GM21825 (cell line): ENCODE measurements at regions not wholly inside any gene's neighbourhood (a gene's known extent, or its start where the extent isn't known, plus 50 kb on each side); places are given as distances from the start of the nearest gene placed in this dataset.
"Not testable (repeated sequence)": the region's sequence is repeated elsewhere in the genome, so short reads cannot be mapped to it uniquely, and the experiment has no call there.

Experiments used
- ATAC-seq: cut with Tn5 transposase; IDR thresholded peaks from one replicate; pipeline ENCODE4 v1.9.1; 2021; ENCODE audit warnings: mild to moderate bottlenecking, moderate library complexity; ENCODE audit not compliant: unreplicated experiment

DNA sequence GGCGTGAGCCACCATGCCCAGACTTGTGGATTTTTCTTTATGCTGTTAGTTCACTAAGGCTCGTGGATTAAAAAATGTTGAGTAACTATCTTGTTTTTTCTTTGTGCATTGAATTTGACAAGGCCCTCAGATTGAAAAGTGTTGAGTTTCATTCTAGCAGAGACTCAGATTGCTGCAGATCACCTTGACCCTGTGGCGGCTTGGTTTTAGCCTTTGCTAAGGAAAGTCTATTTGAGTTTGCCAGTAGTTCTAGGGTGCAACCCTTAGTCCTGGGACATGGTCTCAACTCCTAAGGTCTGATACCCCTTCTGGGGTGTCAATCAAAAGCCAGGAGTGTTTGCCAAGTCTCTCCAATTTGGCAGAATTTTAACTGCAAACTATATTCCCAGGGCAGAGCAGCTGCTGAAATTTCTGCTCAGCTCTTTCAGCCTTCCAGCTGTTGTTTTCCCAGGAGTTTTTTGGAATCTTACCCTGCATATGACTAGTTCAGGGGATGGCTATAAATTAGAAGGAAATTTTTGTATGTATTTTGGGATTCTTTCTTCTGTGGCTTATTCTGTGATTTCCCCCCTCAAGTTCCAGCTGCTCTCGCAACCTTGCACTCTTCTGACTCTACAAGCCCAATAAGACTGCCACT, 84.3 kb upstream of the HAND1 start:
- ATAC-seq: no peak

DNA sequence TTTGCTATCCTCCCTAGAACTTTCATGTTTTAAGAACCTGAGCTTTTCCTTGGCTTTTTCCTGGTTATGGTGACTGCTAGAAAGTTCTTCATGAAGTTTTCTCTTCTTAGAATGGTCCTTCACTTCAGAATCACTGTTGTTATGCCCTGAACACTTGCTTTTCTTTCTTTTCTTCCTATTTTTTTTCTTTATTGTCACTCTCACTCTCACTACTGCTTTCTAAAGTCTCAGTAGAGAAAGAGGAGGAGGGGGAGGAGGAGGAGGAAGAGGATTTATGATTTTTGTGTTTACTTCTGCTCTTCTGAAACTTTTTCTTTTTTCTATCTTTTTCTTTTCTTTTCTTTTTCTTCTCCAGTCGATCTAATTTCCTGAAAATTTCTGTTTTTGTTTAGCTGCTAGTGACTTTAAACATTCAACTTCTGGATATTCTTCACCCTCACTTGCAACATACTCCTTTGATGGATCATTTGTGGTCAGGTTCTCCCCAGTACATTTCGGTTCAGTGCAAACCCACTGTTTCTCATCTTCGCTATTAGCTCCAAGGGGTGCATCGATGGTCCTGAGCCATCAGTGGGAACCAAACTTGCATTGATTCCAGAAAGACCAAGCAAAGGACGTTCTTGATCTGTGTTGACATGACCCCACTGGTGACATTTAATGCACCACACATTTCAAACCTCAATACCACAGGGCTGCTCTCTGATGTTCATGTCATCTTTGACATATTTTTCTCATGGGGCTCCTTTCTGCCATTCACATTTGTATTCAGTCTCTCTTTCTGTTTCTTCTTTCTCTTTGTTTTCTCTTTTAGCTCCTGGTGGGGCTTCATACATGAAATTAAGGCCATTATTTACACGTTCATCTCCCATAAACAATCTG, 81.6 kb upstream of the HAND1 start:
- ATAC-seq: no peak

DNA sequence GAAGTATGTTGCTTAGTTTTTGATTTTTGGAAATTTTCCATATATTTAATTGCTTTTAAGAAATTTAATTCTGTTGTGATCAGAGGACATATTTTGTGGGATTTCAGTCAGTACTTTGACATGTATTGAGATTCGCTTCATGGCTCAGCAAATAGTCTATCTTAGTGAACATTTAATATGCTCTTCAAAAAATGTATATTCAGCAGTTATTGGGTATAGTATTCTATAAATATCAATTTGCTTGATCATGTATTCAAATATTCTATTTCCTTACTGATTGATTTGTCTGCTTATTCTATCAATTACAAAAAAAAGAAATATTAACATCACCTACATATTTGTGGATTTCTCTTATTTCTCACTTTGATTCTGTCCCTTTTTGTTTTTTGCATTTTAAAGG, 79.5 kb upstream of the HAND1 start:
- ATAC-seq: no peak

DNA sequence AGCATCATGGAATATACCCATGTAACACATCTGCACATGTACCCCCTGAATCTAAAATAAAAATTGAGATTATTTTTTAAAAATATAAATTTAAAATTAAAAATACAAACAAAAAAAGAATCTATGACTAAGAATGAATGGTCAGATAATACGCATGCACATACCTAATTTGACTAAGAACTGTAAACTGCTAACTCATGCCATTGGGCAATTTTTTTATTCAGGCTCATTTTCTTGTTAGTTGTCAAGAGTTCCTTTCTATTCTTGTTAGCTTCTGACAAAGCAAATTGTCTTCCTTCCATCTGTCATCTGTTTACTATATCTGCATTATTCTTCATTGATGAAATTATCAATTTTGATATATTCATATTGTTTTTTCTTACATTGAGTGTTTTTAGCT, 69.5 kb upstream of the HAND1 start:
- ATAC-seq: no peak

DNA sequence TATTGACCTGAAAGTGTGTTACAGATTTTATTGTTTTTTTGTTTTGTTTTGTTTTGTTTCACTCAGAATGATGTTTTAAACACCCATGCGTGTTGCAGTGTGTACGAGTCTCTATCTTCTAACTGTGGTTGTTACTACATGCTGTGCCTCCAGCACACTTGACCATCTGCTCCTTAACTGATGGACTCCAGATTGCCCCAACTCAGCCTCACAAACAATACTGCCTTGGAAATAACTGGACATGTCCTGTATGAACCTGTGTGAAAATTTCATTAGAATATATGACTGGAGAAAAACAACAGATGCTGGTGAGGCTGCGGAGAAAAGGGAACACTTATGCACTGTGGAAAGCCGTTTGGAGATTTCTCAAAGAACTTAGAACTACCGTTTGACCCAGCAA, 68.7 kb upstream of the HAND1 start:
- no peak for ATAC-seq

DNA sequence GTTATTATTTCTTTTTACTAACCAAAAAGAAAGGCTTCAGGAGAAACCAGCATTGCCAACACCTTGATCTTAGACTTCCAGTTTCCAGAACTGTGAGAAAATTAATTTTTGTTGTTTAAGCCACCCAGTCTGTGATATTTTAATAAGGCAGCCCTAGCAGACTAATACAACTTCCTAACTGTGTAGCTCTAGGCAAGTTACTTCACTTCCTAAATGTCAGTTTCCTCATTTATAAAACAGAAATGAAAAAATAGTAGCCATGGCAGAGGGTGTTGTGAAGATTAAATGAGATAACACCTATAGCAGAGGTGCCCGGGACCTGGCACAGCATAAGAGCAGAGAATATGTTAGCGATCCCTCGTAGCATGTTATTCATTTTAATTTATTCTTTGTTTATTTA, 66.6 kb upstream of the HAND1 start:
- no peak for ATAC-seq

- ATAC-seq: no peak
These were observed 65.4 kb upstream of the HAND1 start for GRCh38 chr5:154543380-154543779.

- no peak for ATAC-seq
These were observed 64.6 kb upstream of the HAND1 start for GRCh38 chr5:154542581-154542980.

GRCh38 chr5:154542000-154542399, 64.0 kb upstream of the HAND1 start:
- no peak for ATAC-seq

DNA sequence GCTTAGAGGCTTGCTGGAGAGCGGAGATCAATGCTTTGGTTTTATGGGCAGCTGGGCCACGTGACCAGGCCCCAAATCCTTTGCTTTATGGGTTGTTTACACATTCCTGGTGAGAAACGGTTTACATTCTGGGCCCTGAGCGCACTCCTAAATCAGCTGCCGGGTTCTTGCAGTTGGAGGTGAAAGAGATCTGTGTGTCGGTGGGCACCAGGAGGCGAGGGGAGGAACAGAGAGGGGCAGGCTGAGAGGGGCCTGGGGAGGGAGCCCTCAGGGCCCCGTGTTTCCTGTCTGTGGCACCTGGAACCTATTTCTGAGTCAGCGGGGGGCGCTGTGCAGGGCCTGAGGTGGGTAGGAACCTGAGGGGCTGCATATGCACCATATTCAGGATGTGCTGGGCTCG, 63.5 kb upstream of the HAND1 start:
- ATAC-seq: no peak

GRCh38 chr5:154540600-154540999, 62.6 kb upstream of the HAND1 start:
- no peak for ATAC-seq

DNA sequence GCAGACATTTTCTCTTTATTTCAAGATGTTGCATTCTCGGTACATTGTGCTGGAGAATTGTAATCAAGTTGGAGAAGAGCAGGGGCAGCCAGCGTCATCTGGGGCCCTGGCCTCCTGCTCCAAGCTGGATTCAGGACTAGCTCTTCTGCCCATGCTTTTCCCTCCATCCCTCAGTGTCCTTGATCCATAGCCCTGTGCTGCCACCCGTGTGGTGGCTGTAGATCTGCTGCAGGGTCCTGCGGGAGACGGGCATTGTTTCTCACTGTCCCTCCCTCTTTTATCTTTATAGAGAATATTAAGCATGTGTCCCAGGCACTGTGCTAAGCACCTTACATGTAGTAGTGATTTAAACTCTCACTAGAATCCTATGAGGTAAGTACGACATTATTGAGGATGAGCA, 60.5 kb upstream of the HAND1 start:
- ATAC-seq: no peak

- ATAC-seq: not testable (repeated sequence)
These were observed 58.4 kb upstream of the HAND1 start for GRCh38 chr5:154536439-154536838.

- ATAC-seq: no peak
These were observed 57.5 kb upstream of the HAND1 start for GRCh38 chr5:154535535-154535934.

- ATAC-seq: no peak
These were observed 56.5 kb upstream of the HAND1 start for GRCh38 chr5:154534457-154535050.

DNA sequence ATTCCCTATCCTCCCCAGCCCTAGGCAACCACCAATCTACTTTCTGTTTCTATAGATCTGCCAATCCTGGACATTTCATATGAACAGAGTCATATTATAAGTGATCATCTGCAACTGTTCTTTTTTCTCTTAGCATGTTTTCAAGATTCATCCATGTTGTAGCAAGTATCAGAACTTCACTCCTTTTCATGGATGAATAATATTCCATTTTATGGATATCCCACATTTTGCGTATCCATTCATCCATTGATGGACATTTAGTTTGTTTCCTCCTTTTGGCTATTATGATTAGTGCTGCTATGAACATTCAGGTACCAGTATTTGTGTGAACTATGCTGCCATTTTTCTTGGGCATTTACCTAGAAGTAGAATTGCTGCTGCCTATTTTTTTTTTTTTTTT, 51.3 kb upstream of the HAND1 start:
- no peak for ATAC-seq

- no peak for ATAC-seq
These were observed 50.1 kb upstream of the HAND1 start for GRCh38 chr5:154528005-154528594.
